PFSK-1 (cell line): ENCODE measurements at regions not wholly inside any gene's neighbourhood (a gene's known extent, or its start where the extent isn't known, plus 50 kb on each side); places are given as distances from the start of the nearest gene placed in this dataset.

Experiments
- FOXP2 ChIP-seq: optimal IDR thresholded peaks from 2 replicates; pipeline ENCODE3; 2011; ENCODE audit warnings: borderline replicate concordance, control low read depth, inconsistent platforms; ENCODE audit not compliant: insufficient read depth; ENCODE audit errors: extremely low read length, extremely low read depth
- POLR2AphosphoS5 ChIP-seq: IDR thresholded peaks from 2 replicates; pipeline ENCODE4 v1.6.1; 2012; ENCODE audit warnings: low read depth, mild to moderate bottlenecking, control low read depth, low read length, moderate library complexity
- REST ChIP-seq, 2 experiments: IDR thresholded peaks; 2 replicates each; pipeline versions ENCODE4 v1.6.1 to v1.8.0; 2011 to 2012; ENCODE audit warnings: low read depth in 2 of 2, low read length in 2 of 2, control low read depth in 1 of 2, inconsistent platforms in 1 of 2, mild to moderate bottlenecking in 1 of 2, moderate library complexity in 1 of 2; ENCODE audit not compliant: insufficient read depth in 1 of 2
- SIN3A ChIP-seq: IDR thresholded peaks from 2 replicates; pipeline ENCODE4 v1.6.1; 2012; ENCODE audit warnings: mild to moderate bottlenecking, low read length, moderate library complexity, borderline replicate concordance; ENCODE audit not compliant: insufficient read depth
- TAF1 ChIP-seq: IDR thresholded peaks from 2 replicates; pipeline ENCODE4 v1.6.1; 2012; ENCODE audit warnings: low read length, control low read depth, borderline replicate concordance; ENCODE audit not compliant: insufficient read depth

DNA sequence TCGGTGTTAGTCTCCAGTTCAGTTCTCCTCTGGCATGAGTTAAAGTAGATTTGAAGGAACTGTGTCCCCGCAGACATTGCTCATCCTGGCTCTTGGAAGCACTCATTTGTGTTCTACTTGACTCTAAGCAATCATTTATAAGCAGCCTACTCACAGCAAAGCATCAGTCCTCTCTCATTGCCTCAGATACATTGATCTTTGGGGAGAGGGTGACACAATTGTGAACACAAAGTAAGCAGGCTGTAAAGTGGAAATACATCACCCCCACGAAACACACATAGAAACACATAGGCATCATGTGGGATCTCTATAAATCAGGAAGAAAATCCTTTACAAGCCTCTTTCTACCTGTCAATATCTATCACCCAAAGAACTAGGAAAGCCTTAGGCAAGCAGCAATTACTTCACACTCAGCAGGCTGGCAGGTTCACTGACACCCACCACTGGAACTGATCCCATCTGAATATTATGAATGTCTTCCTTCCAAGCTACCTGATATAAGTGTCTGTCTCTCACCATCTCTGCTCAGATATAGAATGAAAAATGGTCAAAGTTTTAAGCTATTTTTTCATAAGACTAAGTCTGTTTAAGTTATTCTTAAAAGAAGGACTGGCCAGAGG is 675.8 kb downstream of the HACE1 start:
- TF ChIP-seq FOXP2 (no peak), POLR2AphosphoS5 (no peak), REST (IDR thresholded peaks at IDR 0.05; ENCODE audit: insufficient read depth in 1 of 2, low read depth in 2 of 2, low read length in 2 of 2) (no peak), SIN3A (no peak), TAF1 (no peak)

DNA sequence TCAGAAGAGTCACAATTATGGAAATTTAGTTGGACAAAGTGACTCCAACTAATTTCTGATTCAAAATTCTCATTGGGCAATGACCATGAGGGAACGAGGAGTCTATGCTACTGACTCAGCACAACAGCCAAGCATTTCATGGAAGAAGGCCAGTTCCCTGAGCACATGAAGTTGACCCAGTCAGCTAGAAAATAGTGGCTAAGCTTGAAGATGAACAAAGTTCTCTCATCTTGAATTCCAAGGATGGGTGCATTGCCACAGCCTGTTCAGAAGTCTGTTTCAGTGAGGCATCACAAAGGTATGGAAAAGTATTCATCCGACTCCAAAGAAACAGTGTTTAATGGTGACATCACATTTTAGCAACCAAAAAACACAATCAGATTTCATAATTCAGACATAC is 676.9 kb downstream of the HACE1 start:
- TF ChIP-seq TAF1, result no peak
- TF ChIP-seq REST (IDR thresholded peaks at IDR 0.05; ENCODE audit: insufficient read depth in 1 of 2, low read depth in 2 of 2, low read length in 2 of 2), result no peak
- TF ChIP-seq FOXP2, result no peak
- no peak for TF ChIP-seq POLR2AphosphoS5
- TF ChIP-seq SIN3A, result no peak

DNA sequence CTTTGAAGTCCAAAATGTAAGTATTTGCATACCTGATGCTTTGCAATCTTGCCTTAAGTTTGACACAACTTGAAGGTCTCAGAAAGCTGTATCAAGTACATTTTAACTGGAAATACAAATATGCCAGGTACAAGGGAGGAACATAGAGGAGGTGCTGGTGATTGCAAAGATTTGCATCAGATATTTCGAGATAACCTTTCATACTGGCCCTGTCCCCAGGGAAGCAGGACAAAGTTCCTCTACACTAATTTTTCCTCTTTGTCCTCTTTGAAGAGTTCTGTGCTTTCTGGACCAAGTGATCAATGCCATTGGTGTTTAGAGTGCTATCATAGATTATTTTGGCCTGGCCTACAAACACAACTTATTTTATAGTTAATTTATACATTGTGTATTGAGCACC is 686.1 kb downstream of the HACE1 start:
- no peak for TF ChIP-seq FOXP2
- no peak for TF ChIP-seq POLR2AphosphoS5
- no peak for TF ChIP-seq TAF1
- TF ChIP-seq SIN3A, result no peak
- TF ChIP-seq REST (IDR thresholded peaks at IDR 0.05; ENCODE audit: insufficient read depth in 1 of 2, low read depth in 2 of 2, low read length in 2 of 2), result no peak

DNA sequence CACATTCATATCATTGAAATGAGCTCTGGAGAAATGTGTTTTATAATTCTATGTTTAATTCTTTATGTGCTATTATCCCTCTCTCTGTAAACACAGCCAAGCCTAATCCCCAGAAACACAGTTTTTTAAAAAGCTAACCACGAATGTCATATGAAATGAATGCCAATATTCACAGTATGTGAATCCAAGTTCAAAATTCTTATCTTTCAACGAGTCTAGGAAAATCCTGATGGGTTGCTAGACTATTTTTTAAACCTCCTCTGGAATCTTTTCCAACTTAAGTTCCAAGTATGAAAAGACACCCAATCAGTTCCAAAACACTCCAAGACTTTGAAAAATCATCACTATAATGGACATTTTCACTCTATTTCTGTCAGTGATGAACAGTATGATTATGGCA is 689.3 kb downstream of the HACE1 start:
- TF ChIP-seq FOXP2, result no peak

- TF ChIP-seq TAF1 (no peak), POLR2AphosphoS5 (no peak), REST (IDR thresholded peaks at IDR 0.05; ENCODE audit: insufficient read depth in 1 of 2, low read depth in 2 of 2, low read length in 2 of 2) (no peak), FOXP2 (no peak), SIN3A (no peak)
Observed at GRCh38 chr6:104166055-104166668, 693.6 kb downstream of the HACE1 start.
